NCI-H226 (cell line): ENCODE measurements at regions not wholly inside any gene's neighbourhood (a gene's known extent, or its start where the extent isn't known, plus 50 kb on each side); places are given as distances from the start of the nearest gene placed in this dataset.
"Not testable (repeated sequence)": the region's sequence is repeated elsewhere in the genome, so short reads cannot be mapped to it uniquely, and the experiment has no call there.

ENCODE experiments used
- DNase-seq: peaks from one replicate; pipeline ENCODE4 v3.0.0-alpha.2; 2015

DNA sequence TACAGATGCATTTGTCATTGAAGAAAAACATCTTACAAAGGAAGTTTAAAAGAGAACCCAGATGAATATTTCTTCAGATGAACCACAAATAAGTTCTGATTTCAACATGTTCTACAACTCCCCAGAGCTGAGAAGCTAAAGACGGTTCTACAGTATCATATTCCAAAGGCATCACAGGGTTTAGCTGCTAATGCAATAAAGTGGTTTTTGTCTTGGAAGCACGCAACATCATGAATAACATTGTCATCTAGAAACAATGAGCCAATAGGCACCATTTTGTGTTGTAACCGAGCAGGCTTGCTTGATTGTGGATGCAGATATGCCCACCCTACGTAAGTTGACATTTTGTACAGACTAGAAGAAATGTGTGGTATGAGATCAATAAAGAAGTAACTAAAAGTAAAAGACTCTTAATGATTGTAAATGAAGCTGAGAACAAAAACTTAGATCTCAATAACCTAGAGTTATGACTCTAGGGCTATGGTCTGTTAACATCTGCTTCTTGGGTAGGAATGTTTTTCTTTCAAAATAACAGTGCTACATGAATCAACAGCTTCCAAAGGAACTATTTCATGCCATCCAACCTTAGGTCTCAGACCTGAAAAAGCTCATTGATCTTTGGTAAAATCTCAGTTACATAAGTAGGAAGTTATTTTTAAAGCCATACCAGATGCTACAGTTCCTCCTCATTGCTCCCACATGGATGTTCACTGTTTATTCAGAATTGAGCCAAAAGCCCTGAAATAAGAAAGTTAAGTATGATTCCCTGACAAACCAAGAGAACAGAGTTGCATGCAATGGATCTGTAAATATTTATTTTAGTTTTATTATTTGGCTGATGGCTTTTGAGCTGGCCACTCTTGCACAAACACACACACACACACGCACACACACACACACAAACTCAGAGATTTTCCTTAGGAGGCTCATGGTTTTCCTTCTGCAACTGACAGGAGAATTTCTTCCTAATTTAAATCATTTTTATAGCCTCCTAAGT lies 118.7 kb upstream of the SLCO6A1 start:
- no peak for DNase-seq

DNA sequence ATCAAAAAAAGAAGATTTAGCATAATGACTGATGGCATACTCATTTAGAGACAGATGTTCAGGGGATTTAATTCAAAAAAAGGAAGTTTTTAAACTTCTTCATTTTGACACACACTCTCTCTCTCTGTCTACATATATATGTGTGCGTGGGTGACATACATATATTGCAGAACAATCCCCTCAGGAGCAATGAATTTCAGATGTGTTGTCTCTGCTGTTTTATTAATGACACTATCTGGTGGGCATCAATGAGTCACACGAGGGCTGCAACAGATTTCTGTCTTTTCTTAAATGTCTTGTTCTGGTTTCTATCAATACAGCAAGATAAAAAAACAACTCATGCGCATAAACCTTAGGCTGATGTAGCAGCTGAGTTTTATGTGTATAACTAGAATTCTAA lies 123.5 kb upstream of the SLCO6A1 start:
- no peak for DNase-seq

DNA sequence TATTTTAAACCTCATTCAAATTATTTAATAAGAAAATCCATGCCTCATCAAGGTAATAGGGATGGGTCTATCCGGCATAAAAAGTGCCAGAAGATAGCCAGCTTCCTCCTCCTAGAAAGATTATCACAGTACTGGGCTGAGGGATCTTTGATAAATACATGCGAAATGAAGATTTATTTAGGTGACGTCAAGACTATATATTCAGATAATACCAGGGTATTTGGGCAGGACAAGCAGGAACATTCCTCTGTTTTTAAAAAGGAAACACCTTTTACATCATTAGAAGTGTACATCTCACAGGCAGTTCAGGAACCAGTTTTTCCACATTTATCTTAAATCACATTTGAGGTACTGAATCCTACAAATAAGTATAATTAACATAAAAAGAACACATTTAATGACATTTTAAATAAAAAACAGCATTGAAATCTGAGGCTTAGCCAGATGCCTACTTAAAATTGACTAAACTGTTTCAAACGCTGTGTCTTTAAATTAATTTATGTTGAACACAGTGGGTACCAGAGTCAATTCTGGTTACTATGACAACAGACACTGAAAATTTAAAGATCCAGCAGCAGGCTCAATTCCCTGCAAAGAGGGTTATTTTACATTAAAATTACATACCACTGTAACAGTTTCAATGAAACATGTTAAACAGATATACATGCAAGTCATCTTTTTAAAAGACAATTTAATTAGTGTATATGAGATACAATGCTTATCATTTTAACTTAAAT lies 124.7 kb upstream of the SLCO6A1 start:
- DNase-seq, result no peak

DNA sequence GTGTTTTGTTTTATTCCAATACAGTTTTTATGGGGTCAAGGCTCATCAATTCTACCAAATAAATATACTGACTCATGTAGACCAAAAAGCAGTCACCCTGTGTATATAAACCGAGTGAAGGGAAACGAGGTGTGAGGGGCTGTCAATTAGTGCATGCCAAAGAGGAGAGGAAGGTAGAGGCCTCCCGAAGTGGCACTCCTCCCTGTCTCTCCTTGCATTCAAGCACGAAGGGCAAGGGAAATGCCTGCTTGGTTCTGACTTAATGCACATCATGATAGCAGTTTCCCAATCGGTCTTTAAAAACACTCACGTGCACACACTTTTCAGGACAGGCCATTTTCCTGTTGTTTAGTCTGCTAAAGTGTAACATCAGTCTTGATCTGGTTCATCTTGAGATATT lies 125.6 kb upstream of the SLCO6A1 start:
- no peak for DNase-seq

DNA sequence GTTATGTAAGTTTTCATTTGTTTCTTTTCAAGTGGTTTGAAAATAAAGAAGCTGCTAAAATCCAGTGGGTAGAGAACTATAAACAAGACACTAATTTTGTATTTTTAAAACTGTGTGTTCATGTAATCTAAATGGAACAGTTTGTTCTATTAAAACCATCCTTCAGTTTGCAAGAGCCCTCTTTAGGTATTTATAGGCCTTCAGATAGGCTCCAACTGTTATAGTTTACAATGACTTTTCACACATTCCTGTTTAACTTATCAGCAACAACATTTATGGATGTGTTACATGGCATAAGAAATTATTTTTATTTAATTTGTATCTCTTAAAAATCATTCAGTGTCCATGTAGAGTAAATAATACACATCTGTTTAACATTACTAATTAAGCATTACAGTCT lies 126.7 kb upstream of the SLCO6A1 start:
- no peak for DNase-seq

DNA sequence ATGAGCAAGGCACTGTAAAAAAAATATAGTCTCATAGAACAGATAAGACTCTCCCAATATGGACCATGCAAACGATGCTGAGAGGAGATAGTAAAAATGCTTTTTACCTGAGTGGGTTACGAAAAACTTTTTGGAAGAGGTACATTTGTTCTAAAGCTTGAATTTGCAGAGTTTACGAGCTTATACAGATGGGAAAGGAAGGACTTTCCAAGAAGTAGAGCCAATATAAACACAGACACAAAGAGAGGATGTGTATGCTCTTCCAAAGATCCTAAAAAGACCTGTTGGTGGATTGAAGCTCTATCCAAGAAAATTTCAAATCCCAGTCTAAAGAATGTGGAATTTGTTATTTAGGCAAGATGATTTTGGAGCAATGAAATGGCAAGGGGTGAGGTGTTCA lies 127.1 kb upstream of the SLCO6A1 start:
- no peak for DNase-seq

DNA sequence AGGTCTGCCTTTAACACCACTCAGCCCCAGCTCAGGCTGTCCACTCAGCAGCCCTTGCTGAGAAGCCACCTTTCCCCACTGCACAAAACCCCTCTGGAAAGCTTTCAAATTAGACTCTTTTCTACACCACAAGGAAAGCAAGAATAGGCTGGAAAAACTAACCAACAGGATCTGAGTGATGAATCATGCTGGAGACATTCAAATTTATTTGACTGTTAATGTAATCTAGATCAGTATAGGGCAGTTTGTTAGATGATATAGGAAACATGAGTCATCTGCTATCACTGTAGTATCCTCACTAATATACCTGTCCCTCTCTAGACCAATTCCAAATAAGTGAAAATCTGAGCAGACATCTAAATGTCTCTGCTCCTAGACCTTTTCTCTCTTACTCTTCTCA lies 127.8 kb upstream of the PAM start:
- DNase-seq, result peak; percentile 66

DNA sequence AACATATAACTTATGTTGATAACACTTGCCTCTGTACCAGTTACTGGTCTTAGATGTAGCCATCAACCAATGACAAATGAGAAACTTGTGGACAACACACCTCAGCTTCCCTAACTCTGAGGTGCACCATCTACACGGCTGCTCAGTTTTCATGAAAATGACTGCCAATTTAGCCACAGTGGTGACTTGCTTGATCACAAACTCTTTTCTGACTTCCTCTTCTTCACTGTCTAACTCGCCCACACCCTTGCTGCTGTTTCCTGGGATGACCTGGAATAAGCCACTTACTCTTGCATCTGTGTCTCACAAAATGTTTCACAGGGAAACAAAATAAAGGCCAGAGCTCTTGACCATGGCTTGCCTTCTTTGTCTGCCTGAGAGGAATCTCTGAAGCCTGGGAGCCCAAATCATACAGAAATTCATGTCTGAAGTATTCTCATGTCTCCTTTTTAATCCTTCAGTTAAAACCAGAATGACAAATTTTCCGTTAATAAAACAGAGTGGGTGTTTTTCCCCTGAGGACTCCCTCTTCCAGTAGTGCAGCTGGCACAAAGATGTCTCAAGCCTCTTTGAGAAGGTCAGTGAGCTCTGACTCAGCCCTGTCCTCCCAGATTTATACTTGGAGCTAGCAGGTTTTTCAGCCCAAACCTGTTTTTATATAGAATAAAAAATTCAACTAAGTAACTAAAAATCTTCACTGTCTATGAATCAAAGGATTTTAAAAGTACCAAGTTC lies 126.5 kb upstream of the PAM start:
- DNase-seq, result peak; percentile 40

DNA sequence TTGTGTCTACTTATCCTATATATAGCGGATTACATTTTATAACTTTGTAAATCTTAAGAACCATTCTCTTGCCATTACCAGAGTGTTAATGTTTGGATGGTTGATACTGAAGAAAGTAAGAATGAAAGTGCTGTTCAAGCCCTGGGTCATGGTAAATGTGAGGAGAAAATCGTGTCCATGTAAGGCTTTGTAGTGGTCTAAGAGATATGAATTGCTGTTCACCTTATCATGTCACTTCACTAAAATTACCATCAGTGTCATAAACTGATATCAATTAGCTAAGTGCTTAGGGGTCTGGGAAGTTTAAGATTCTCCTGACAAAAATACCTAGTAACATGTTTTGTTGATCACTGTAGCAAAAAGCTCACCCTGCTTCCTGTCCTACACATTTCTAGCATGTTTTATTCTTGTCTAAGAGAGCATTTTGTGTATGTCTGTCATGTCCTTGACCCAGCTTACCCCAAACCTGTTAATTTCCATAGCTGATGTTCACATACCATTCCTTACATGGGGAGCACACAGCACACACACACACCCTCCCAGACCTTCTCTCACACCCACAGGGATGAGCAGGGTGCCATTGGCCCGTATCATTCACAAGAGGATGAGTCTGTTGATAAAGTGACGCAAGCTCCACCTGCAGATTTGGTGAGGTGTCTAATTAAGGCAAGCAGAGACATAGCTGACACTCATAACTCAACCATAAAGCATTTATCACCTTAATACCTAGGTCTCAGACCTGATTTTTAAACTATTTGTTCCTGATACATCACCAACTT lies 125.1 kb upstream of the PAM start:
- DNase-seq, result no peak

DNA sequence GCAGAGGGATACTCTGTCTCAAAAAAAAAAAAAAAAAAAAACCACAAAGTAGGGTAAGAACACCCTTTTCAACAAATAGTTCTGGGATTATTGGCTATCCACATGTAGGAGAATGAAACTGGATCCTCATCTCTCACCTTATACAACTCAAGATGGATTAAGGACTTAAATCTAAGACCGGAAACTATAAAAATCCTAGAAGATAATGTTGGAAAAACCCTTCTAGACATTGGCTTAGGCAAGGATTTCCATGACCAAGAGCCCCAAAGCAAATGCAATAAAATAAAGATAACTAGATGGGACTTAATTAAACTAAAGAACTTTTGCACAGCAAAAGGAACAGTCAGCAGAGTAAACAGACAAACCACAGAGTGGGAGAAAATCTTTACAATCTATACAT lies 119.7 kb upstream of the PAM start:
- DNase-seq, result not testable (repeated sequence)

DNA sequence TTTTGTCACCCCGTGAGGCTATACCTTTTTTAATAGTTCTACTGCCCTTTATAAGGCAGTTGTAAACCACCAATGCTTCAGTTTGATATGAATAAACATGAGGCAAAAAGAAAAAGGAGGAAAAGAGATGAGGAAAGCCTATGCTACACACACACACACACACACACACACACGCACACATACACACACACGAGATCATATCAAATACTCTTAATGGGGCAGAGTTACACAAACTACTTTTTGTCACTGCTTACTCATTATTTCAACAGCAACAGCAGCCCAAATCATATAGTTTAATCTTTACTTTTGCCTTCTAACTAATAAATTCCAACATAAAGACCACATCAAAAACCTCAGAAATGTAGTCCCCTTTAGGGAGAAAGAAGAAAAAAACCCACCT lies 116.8 kb upstream of the PAM start:
- no peak for DNase-seq

DNA sequence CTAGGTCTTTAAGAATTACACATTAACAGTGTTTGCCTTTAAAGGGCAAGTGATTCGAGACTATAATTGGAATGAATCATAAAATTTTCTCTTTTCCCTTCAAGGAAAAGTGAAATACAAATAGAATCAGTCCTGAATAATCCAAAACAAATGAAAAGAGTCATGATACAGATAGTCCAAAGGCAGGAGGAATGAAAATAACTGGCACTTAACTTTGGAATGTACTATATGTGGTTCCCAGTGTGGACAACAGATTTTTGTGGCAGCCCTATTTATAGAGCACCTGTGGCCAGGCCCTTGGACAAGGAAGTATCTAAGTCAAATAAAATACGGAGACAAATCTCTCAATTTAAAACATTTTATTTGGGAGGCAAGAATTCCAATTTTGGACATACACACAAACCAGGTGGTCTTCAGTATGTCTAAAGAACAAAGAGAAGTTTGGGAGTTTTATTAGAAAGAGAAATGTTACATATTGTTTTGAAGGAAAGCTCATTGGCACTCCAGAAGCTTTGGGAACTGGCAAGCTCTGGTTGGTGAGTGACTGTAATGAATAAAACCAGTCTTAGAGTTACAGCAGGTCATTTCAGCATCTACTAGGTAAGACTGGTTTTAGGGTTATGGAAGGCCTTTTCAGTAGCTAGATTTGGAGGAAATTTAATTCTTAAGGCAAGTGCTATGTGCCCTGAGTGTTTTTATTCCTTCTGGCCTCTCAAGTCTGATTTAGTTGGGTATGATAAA lies 116.0 kb upstream of the PAM start:
- no peak for DNase-seq

DNA sequence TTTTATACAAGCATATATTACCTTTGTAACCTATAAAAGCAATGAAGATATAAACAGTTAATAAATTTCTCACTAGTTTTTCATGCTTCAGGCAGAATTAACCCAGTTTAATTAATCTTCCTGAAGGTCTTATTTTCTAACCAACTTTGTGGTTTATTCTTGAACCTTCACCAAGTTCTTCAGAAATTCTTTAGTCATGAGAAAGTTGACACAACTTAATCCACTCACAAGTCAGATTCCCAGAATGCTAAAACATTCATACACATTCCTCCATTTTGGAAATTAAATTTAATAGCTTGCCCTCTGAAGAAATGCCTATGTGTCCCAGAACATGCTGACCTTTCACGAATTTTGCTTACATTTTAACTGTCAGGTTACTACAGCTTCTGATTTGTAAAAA lies 105.4 kb upstream of the PAM start:
- peak; percentile 7 for DNase-seq

DNA sequence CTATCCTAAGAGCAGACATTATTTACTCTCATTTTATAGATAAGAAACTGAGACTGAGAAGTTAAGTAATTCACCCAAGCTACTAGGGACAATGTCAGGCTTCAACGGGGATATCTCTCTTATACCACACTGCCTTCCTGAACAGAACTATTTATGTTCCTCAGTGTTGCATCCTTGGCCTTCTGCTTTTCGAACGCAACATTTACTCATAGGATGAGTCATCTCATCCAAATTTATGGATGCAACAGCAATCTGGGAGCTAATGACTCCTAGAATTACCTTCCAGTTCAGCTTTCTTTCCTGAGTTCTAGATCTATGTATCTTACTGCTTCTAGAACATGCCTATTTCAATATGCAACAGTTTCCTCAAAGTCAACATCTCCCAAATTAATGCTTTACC lies 103.6 kb upstream of the PAM start:
- peak; percentile 27 for DNase-seq

DNA sequence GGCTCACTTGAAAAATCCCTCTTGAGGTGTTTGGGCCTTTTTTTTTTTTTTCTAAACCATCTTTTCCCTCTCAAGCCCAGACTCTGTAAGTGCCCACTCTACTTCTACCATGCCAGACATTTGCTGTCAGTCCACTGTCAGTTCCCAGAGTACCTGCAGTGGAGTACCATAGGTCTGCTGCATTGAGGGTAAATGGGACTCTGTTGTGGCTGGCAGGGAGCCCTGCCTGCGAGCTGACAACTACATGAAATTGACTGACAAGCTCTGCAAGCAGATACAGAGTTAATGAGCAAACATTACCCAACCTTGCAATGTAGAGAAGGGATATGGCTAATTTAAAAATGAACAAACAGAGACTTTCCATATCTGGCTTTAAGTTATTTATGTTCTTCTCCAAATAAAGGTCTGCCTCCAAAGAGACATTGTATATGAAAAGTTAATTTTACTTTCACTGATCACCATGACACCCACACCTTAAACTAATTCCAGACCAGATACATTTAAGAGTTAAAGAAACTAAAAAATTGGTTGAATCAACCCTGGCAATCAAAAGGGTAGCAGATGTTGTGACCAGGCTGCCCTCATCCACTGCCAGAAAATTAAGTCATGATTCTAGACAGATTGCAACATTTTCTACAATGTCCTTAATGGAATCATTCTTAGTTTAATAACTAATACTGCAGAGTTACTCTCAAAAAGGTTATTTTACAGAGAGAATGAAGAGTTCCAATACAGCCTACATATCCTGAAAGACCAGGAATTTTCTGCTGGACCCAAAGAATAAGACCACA lies 100.4 kb upstream of the PAM start:
- no peak for DNase-seq

DNA sequence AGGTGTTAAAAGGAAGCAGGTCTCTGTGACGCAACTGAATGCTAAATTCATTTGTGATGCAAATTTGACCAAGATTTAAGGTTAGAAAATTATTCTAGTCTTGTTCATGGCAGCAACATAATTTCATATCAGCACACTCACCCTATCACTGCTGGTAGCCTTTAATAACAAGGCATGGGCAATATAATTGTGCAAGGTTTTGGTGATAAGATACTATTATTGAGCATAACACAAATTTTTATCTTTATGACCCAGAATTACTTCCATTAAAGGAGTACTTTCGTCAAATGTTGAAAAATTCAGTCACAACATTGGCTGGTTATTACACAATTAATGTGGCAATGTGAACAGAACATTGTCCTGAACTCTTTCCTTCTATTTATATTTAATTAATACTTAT lies 96.0 kb upstream of the PAM start:
- DNase-seq, result no peak

DNA sequence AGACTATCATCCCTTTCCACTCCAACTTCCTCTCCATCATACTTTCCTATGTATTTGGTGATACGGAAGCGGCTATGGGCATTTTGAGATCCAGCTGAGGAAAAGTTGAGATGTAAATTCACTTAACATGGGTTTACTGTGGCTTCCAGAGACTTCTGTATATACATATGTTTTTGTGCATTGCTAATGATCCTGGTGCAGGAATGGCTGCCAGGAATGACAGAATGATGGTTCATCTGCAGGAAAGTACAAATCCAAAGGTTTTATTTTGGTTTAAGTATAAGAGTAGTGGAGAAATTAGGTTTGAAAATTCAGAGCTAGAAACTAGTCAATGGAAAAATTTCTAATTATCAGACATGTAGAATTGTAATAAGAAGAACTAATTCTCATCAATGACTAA lies 95.0 kb upstream of the PAM start:
- DNase-seq, result no peak

DNA sequence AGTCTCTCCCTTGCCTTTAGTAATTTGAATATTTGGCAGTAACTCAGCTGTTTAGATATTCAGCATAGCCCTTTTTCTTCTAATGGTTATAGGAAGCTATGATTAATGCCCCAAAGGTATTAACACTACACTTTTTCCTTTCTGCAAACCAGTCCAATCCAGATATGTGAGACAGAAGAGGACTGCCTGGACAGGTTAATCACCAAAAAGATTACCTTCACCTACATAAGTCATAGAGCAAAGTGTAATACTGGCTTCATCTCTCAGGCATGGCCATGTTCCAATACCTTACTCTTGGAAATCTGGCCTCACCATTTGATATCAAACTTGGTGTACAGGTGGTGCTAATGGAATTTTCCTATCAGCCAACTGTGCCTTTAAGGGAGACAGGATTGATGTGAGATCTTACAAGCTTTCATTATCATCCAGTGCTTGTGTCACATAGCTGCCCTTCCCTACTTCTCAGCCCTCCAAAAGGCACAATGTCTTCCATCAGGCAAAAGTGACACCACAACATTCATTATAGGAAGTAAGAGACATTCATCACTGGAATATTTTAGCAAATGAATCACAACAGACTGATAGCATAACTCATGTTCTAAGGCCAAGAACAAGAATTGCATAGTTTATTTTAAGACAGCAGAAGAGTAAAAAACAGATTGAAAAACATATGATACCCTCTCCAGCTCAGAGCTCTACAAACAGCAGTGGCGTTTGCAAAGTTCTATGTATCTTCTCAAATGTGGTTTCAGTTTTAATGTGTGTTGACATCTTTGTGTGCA lies 91.2 kb upstream of the PAM start:
- DNase-seq, result peak; percentile 22

DNA sequence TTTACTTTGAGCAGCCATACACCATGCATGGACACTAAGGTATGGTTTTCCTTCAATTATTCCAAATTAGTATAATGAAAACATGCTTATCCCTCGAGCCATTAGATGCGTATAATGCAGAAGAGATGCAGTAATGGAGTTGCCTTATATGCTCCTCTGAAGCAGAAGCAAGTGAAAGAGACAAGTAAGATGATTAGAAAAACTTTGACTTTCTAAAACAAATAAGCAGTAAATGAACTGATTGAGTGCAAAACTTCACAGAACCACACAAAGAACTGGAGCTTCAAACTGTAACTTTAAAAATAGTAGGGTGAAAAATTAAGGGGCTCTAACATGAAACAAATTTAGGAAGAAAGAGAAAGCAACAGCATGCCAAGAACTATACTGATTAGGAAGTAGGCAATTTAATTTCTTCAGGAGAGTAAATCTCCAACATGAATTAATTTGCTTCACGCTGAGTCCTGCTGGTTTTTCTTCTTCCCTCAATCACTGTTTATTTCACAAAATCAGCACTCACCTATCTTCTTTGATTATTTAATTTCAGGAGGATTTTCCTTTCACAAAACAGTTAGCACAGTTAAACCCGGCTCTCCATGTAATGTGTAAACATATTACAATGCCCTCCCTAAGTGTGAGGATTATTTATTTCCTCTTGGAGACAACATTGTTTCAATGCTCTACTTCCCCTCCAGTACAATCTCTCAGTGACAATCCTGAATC lies 90.3 kb upstream of the PAM start:
- DNase-seq, result no peak
